Cardiac fibroblast (primary cell): ENCODE measurements at regions not wholly inside any gene's neighbourhood (a gene's known extent, or its start where the extent isn't known, plus 50 kb on each side); places are given as distances from the start of the nearest gene placed in this dataset.

Experiments
- DNase-seq, 2 donors: peaks; one replicate each; pipeline versions ENCODE4 v3.0.0 to v3.0.0-alpha.2; 2010; ENCODE audit warnings: low read depth in 2 of 2
- H3K4me3 ChIP-seq, 2 donors: replicated peaks in 1 of 2; 1 replicate in 1 of 2; 2 replicates in 1 of 2; pipeline ENCODE4 v1.5.1; 2011; ENCODE audit warnings: low read depth in 2 of 2, low read length in 2 of 2, mild to moderate bottlenecking in 2 of 2, moderate library complexity in 1 of 2
- CTCF ChIP-seq: IDR thresholded peaks from one replicate; pipeline ENCODE4 v1.5.1; 2011; ENCODE audit warnings: low read depth, mild to moderate bottlenecking, low read length, inconsistent platforms

GRCh38 chrX:42604302-42604701 is 173.7 kb downstream of the PPP1R2C start:
- no peak for DNase-seq
- TF ChIP-seq CTCF = no peak
- no peak overlapping the region for H3K4me3 ChIP-seq

DNA sequence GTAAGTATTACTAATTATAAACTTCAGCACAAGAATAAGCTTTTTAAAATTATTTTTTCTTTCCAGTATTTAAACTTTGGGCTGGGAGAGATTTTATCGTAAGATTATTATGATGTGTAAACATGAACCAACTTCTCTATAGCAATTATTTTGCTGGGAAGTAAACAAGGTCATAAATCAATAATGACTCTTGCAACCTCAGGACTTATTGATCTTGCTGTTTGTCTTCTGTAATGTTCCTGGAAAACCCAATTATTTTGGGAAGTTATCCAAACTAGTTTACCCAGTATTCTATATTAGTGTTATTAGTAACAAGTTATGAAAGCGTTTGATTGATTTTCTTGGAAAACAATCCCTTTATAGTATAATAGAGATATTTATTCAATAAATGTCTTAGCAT is 174.9 kb downstream of the PPP1R2C start:
- no peak for TF ChIP-seq CTCF

DNA sequence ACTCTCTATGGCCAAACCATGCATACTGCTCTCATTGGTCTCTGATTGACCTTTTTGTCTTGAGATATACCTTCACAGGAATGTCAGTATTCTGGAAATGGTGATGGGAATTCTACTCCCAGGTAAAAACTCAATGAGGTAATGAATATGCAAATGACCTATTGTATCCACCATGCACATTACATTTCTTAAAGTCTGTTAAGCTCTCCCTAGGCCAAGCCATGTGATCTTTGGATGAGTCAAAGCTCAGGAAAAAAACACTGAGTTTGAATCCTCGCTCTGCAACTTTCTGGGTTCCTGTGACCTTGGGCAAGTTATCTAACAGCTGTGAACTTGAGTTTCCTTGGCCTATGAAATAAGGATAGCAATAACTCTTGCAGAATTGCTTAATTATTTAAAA is 175.4 kb downstream of the PPP1R2C start:
- TF ChIP-seq CTCF = no peak
- DNase-seq = no peak
- no peak overlapping the region for H3K4me3 ChIP-seq

More for the DNA sequence above, 174.9 kb downstream of the PPP1R2C start:
- no peak overlapping the region for H3K4me3 ChIP-seq
- DNase-seq = no peak

DNA sequence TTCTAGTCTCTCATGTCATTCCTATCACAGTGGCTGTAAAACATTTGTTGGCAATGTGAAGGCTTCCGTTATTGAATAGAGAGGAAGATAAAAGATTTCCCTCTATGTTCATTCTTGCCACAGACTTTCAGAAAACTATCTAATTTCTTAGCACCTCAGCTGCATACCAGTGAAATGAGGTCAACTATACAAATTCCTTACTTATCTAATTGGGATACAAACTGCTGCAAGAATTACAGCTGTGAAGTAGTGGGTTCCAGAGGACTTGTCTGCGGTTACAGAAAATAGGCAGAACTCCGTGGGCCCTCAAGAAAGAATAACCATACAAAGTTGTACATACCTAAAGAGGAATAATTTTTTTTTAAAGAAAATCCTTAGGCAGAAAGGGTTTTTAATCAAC is 175.8 kb downstream of the PPP1R2C start:
- TF ChIP-seq CTCF = no peak
- no peak overlapping the region for H3K4me3 ChIP-seq
- peak in 1 of 2 donors; percentile 6 for DNase-seq

GRCh38 chrX:42597481-42597880 is 180.5 kb downstream of the PPP1R2C start:
- TF ChIP-seq CTCF = no peak
- no peak overlapping the region for H3K4me3 ChIP-seq
- DNase-seq = no peak

GRCh38 chrX:42585842-42586621 is 191.9 kb downstream of the PPP1R2C start:
- H3K4me3 ChIP-seq = no peak overlapping the region
- peak in 1 of 2 donors; percentile 32 for DNase-seq
- TF ChIP-seq CTCF = no peak
